HG02610 (cell line): ENCODE measurements at regions not wholly inside any gene's neighbourhood (a gene's known extent, or its start where the extent isn't known, plus 50 kb on each side); places are given as distances from the start of the nearest gene placed in this dataset.
"Not testable (repeated sequence)": the region's sequence is repeated elsewhere in the genome, so short reads cannot be mapped to it uniquely, and the experiment has no call there.

ENCODE experiments used
- ATAC-seq: cut with Tn5 transposase; IDR thresholded peaks from one replicate; pipeline ENCODE4 v1.9.1; 2021; ENCODE audit warnings: mild to moderate bottlenecking, moderate library complexity; ENCODE audit not compliant: unreplicated experiment

GRCh38 chr1:82079607-82080006 is 278.9 kb downstream of the ADGRL2 start:
- ATAC-seq = no peak

DNA sequence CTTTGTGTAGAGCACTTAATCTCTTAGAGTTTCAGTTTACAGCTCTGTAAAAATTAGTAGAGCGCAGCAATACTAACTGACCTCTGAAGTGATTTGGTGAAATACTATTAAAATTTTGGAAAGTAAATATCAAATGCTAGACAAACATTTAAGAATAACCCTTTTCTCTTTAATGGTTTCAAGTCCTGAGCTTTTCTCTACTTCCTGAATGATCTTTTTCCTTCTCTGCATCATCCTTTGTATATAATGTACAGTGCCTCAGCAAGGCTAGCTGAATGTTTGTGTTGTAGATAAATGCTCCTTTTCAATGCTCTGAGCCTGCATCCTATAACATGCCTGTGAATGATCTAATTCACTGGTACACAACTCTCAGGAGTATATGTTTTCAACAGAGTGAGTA is 272.9 kb downstream of the ADGRL2 start:
- no peak for ATAC-seq

GRCh38 chr1:82073071-82073470 is 272.3 kb downstream of the ADGRL2 start:
- ATAC-seq = no peak

DNA sequence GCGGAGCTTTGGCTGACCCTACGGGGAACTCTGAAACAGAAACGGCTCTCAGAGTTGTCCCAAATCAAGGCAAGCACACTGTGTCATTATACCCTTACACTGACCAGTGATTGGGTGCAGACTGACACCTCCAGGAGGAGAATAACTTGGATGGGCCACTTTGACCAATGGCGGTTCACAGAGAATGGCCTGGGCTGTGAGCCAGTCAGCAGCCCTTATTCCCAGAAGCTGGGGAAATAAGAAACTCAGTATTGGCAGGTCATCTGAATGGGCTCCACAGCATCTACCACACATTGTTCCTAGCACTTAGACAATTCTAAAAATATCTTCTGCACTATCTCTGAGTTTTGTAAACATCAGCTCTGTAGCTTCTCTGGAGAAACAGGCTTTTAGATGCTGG is 265.2 kb downstream of the ADGRL2 start:
- ATAC-seq = no peak

GRCh38 chr1:82064691-82065090 is 264.0 kb downstream of the ADGRL2 start:
- no peak for ATAC-seq

DNA sequence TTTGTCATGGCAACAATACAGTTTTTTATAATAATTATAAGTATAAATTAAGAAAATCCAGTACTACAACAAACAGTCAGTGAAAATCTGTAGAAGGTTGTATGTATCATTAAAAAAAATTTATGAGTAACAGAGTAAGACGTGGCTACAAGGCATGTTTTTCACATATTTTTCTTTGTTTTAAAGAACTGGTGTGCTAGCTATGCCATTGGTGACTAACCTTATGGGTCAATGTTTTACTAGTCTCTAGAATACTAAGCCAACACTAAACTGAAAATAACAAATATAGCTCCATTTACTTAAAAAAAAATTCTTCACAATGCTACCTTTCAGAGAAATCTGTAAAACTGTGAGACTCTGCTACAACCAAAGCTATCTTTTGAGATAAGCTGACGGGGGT is 261.5 kb downstream of the ADGRL2 start:
- ATAC-seq = no peak

DNA sequence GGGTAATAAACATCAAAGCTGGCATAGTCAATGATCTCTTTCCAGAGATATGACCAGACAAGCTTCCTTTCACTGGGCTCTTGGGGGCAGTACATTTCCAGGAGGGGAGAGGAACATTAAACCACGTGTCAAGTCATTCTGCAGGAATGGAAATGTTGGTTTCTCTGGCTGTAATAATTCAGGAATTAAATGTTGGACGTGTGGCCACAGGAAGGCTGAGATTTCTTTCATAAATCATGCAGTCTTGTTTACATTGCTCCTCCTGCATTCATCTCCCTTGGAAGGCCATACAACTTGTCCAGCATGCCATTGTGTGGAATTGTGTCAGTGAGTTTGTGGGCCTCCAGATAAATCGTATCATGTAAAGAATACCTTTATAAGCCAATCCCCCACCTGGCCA is 259.2 kb downstream of the ADGRL2 start:
- no peak for ATAC-seq

GRCh38 chr1:82057011-82057410 is 256.3 kb downstream of the ADGRL2 start:
- no peak for ATAC-seq

- ATAC-seq = not testable (repeated sequence)
Observed at GRCh38 chr1:82055375-82055774, 254.6 kb downstream of the ADGRL2 start.

GRCh38 chr1:82052563-82052962 is 251.8 kb downstream of the ADGRL2 start:
- ATAC-seq = no peak

GRCh38 chr1:82048596-82048995 is 247.9 kb downstream of the ADGRL2 start:
- no peak for ATAC-seq

DNA sequence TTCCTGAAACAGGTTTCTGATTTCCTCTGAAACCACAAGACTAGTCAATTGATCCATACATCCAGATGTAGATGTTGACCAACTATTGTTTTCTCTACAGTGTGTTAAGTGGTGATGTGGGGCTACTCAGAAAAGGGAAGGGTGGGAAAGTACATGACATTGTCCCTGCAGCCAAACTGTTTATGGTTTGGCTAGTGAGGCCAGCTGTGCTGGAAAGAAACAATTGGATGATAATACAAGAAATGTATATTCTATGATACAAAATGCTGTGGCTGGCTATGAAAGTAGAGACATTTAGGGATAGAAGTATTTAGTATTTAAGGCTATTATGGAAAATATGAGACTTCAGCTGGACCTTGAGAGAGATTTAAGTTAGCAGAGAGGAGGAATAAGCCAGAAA is 244.5 kb downstream of the ADGRL2 start:
- no peak for ATAC-seq

DNA sequence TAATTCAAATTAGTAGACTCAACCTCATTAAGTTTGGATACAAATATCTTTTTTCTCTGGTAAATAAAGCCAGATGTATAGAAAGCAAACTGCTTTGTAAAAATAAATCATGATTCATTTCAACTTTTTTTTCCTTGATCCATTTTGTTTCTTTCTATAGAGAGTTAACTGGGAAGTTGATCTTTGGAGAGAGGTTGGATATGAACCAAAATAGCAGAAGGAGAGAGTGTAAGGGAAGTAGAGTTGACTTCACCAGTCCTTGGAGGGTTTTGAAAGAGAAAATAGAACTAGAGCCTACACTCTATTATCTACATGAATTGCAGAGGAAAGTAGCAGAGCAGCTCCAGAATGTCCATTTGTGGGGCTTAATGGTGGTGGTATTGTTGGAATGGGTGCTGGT is 243.8 kb downstream of the ADGRL2 start:
- ATAC-seq = no peak

- no peak for ATAC-seq
Observed at GRCh38 chr1:82044111-82044510, 243.4 kb downstream of the ADGRL2 start.

GRCh38 chr1:82042306-82043060 is 241.7 kb downstream of the ADGRL2 start:
- ATAC-seq = no peak
